KOPT-K1 (cell line): ENCODE measurements at regions not wholly inside any gene's neighbourhood (a gene's known extent, or its start where the extent isn't known, plus 50 kb on each side); places are given as distances from the start of the nearest gene placed in this dataset.

ENCODE experiments used
- H3K27ac ChIP-seq: fragments of 200-600 bp; sonication (generic); 2 replicates; pipeline ENCODE4 v1.5.1; 2016; ENCODE audit warnings: antibody characterized with exemption, mild to moderate bottlenecking, low read depth, low read length; ENCODE audit not compliant: poor library complexity, severe bottlenecking
- H3K36me3 ChIP-seq: fragments of 200-600 bp; sonication (generic); 2 replicates; pipeline ENCODE4 v1.5.1; 2017; ENCODE audit warnings: antibody characterized with exemption, mild to moderate bottlenecking, low read length, moderate library complexity; ENCODE audit not compliant: insufficient read depth
- H3K9me3 ChIP-seq: fragments of 200-600 bp; sonication (generic); 2 replicates; pipeline ENCODE4 v1.5.1; 2017; ENCODE audit warnings: antibody characterized with exemption, low read length, mild to moderate bottlenecking; ENCODE audit not compliant: insufficient read depth, poor library complexity, severe bottlenecking

- Histone ChIP-seq H3K36me3 (no peaks in the 10 kb centered on the region), H3K9me3 (no peaks in the 10 kb centered on the region), H3K27ac (no peak overlapping the region)
Measured at GRCh38 chr4:153068751-153069150, 132.6 kb downstream of the FHDC1 start.

DNA sequence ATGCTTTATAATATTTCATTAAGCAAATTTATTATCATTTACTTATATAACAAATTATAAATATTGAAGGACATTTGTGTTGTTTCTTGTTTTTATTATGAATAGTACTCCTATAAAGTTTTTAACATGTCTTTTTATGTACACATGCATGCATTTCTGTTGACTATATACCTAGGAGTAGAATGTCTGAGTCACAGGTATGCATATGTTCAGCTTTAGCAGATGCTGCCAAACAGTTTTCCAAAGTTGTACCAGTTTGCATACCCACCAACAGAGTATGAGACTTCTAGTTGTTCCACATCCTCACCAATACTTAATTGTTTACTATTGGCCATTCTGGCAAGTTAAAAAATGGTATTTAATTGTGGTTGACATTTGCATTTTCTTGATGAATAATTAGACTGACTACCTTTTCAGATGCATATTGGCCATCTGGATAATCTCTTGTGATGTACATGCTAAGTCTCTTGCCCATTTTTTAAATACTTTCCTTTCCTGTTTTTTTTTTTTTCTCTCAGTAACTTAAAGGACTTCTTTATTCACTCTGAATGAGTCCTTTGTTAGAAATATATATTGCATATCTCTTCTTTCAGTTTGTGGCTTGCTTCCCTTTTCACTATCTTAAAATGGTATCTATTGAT, 132.2 kb upstream of the TRIM2 start:
- Histone ChIP-seq H3K9me3 (no peaks in the 10 kb centered on the region), H3K27ac (no peak overlapping the region), H3K36me3 (no peaks in the 10 kb centered on the region)

GRCh38 chr4:153072661-153073060, 131.6 kb upstream of the TRIM2 start:
- Histone ChIP-seq H3K9me3 (no peaks in the 10 kb centered on the region), H3K36me3 (no peaks in the 10 kb centered on the region), H3K27ac (no peak overlapping the region)

- H3K36me3 ChIP-seq = no peaks in the 10 kb centered on the region
Measured at GRCh38 chr4:153074486-153074885, 129.8 kb upstream of the TRIM2 start.

DNA sequence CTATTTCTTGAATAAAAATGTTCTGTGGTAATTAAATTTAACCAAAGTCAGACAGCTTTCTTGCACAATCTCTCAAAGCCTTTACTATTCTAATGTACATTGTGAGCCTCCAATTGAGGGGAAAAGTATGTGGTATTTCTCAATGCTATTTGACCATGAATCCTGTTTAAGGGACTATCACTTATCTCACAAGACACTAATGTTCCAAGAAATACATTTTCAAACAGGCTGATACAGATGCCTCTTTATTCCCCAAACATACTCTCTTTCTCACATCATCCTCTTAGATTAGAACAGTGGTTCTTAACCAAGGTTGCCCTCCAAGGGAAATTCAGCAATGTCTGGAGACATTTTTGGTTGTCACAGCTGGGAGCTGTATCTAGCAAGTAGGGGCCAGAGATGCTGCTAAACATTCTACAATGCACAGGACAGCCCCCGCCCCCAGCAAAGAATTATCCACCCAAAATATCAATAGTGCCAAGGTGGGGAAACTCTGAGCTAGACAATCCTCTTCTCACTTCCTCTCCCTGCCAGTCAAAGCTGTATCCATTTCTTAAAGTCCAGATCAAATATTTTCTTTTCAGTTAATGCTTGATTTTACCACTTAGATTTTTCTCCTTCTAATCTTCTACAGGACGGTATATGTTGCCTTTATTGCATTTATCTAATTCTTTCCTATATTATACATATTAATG, 129.2 kb upstream of the TRIM2 start:
- Histone ChIP-seq H3K9me3 (no peaks in the 10 kb centered on the region), H3K27ac (no peak overlapping the region), H3K36me3 (no peaks in the 10 kb centered on the region)

More at GRCh38 chr4:153074486-153074885, 129.8 kb upstream of the TRIM2 start:
- no peaks in the 10 kb centered on the region for H3K9me3 ChIP-seq
- no peak overlapping the region for H3K27ac ChIP-seq

GRCh38 chr4:153075836-153076518, 128.3 kb upstream of the TRIM2 start:
- Histone ChIP-seq H3K36me3 (no peaks in the 10 kb centered on the region), H3K27ac (no peak overlapping the region), H3K9me3 (no peaks in the 10 kb centered on the region)

DNA sequence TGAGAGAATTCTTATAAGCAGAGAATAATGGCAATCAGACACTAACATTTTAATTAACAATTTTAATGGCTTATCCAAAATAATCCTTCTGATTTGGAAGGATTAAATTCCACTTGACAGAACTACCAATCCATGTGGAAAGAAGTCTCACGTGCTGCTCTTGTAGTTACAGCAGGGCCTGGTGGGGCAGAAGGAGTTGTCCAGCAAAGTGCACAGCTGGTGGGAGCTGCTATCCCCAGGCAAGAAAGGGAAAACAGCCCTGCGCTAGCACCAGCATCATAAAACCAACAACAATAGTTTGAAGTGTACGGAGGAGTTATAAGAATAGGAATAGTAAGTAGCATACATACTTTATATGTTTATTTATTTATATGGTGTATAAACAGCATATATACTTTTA, 127.4 kb upstream of the TRIM2 start:
- H3K36me3 ChIP-seq = no peaks in the 10 kb centered on the region
- H3K27ac ChIP-seq = no peak overlapping the region
- H3K9me3 ChIP-seq = no peaks in the 10 kb centered on the region

GRCh38 chr4:153079857-153080391, 124.3 kb upstream of the TRIM2 start:
- H3K36me3 ChIP-seq = no peaks in the 10 kb centered on the region
- H3K9me3 ChIP-seq = no peaks in the 10 kb centered on the region
- peak overlapping the region; percentile 26 for H3K27ac ChIP-seq

GRCh38 chr4:153081006-153081580, 123.2 kb upstream of the TRIM2 start:
- Histone ChIP-seq H3K36me3 (no peaks in the 10 kb centered on the region), H3K9me3 (no peaks in the 10 kb centered on the region), H3K27ac (no peak overlapping the region)

- H3K27ac ChIP-seq = no peak overlapping the region
- no peaks in the 10 kb centered on the region for H3K36me3 ChIP-seq
Measured at GRCh38 chr4:153081693-153082092, 122.5 kb upstream of the TRIM2 start.

GRCh38 chr4:153082322-153083301, 121.6 kb upstream of the TRIM2 start:
- Histone ChIP-seq H3K27ac (no peak overlapping the region), H3K9me3 (no peaks in the 10 kb centered on the region), H3K36me3 (no peaks in the 10 kb centered on the region)

More at GRCh38 chr4:153081693-153082092, 122.5 kb upstream of the TRIM2 start:
- no peaks in the 10 kb centered on the region for H3K9me3 ChIP-seq

GRCh38 chr4:153083447-153083947, 120.7 kb upstream of the TRIM2 start:
- Histone ChIP-seq H3K9me3 (no peaks in the 10 kb centered on the region), H3K36me3 (no peaks in the 10 kb centered on the region), H3K27ac (no peak overlapping the region)

- H3K9me3 ChIP-seq = no peaks in the 10 kb centered on the region
- no peak overlapping the region for H3K27ac ChIP-seq
- no peaks in the 10 kb centered on the region for H3K36me3 ChIP-seq
Measured at GRCh38 chr4:153084224-153084979, 119.8 kb upstream of the TRIM2 start.
